ENCODE measurements at regions not wholly inside any gene's neighbourhood (a gene's known extent, or its start where the extent isn't known, plus 50 kb on each side); places are given as distances from the start of the nearest gene placed in this dataset.
"Not testable (repeated sequence)": the region's sequence is repeated elsewhere in the genome, so short reads cannot be mapped to it uniquely, and the experiment has no call there.

GRCh38 chr13:87736849-87737385 is 65.7 kb downstream of the SLITRK5 start:
- DNase-seq = peak in 1 of 3 donors; percentile 5

GRCh38 chr13:87754097-87754496 is 82.9 kb downstream of the SLITRK5 start:
- no peak for DNase-seq

GRCh38 chr13:87769445-87769844 is 98.3 kb downstream of the SLITRK5 start:
- no peak for DNase-seq

- no peak for DNase-seq
Measured at GRCh38 chr13:87777387-87777786, 106.2 kb downstream of the SLITRK5 start.

GRCh38 chr13:87778128-87778527 is 107.0 kb downstream of the SLITRK5 start:
- no peak for DNase-seq

- DNase-seq = peak in 1 of 3 donors; percentile 15
Measured at GRCh38 chr13:87779426-87779825, 108.3 kb downstream of the SLITRK5 start.

- no peak for DNase-seq
Measured at GRCh38 chr13:87783366-87783765, 112.2 kb downstream of the SLITRK5 start.

- DNase-seq = no peak
Measured at GRCh38 chr13:87788363-87788762, 117.2 kb downstream of the SLITRK5 start.

- no peak for DNase-seq
Measured at GRCh38 chr13:87792878-87793277, 121.7 kb downstream of the SLITRK5 start.

GRCh38 chr13:87798536-87798935 is 127.4 kb downstream of the SLITRK5 start:
- DNase-seq = no peak

- DNase-seq = no peak
Measured at GRCh38 chr13:87810391-87810801, 139.2 kb downstream of the SLITRK5 start.

GRCh38 chr13:87810920-87811344 is 139.8 kb downstream of the SLITRK5 start:
- no peak for DNase-seq

GRCh38 chr13:87814403-87814802 is 143.2 kb downstream of the SLITRK5 start:
- DNase-seq = no peak

- DNase-seq = peak in 1 of 3 donors; percentile 33
Measured at GRCh38 chr13:87820241-87820640, 149.1 kb downstream of the SLITRK5 start.

GRCh38 chr13:87821512-87821911 is 150.3 kb downstream of the SLITRK5 start:
- no peak for DNase-seq

- DNase-seq = not testable (repeated sequence)
Measured at GRCh38 chr13:87826301-87826700, 155.1 kb downstream of the SLITRK5 start.

GRCh38 chr13:87827479-87827878 is 156.3 kb downstream of the SLITRK5 start:
- DNase-seq = no peak

- DNase-seq = peak in 1 of 3 donors; percentile 22
Measured at GRCh38 chr13:87837522-87837921, 166.4 kb downstream of the SLITRK5 start.

- no peak for DNase-seq
Measured at GRCh38 chr13:87837946-87838345, 166.8 kb downstream of the SLITRK5 start.

- no peak for DNase-seq
Measured at GRCh38 chr13:87851410-87851809, 180.2 kb downstream of the SLITRK5 start.

- DNase-seq = no peak
Measured at GRCh38 chr13:87855553-87855952, 184.4 kb downstream of the SLITRK5 start.

GRCh38 chr13:87859261-87859660 is 188.1 kb downstream of the SLITRK5 start:
- DNase-seq = no peak

GRCh38 chr13:87867426-87867825 is 196.3 kb downstream of the SLITRK5 start:
- DNase-seq = no peak

GRCh38 chr13:87868731-87869130 is 197.6 kb downstream of the SLITRK5 start:
- no peak for DNase-seq
